ENCODE measurements at regions not wholly inside any gene's neighbourhood (a gene's known extent, or its start where the extent isn't known, plus 50 kb on each side); places are given as distances from the start of the nearest gene placed in this dataset.

GRCh38 chr2:122251158-122251557 lies 495.7 kb downstream of the TSN start:
- Histone ChIP-seq H2AFZ (ENCODE audit: low read depth, low read length) (no peak overlapping the region), H3K36me3 (ENCODE audit: control insufficient read depth, insufficient read depth, low read length) (no peaks in the 10 kb centered on the region), H4K20me1 (replicated peaks; ENCODE audit: control insufficient read depth, insufficient read depth, low read length) (no peaks in the 10 kb centered on the region), H3K27ac (ENCODE audit: extremely low read depth, low read depth, low read length) (no peak overlapping the region), H3K27me3 (ENCODE audit: control insufficient read depth in 2 of 2, insufficient read depth in 2 of 2, low read length in 2 of 2) (no peaks in the 10 kb centered on the region), H3K79me2 (ENCODE audit: control insufficient read depth, insufficient read depth, low read length) (no peaks in the 10 kb centered on the region), H3K9me1 (ENCODE audit: control insufficient read depth, insufficient read depth, low read length) (no peaks in the 10 kb centered on the region), H3K4me1 (replicated peaks in 1 of 2; ENCODE audit: control insufficient read depth in 2 of 2, insufficient read depth in 2 of 2, low read length in 2 of 2) (no peaks in the 10 kb centered on the region), H3K9me3 (replicated peaks; ENCODE audit: control insufficient read depth, insufficient read depth, low read depth, low read length) (no peaks in the 10 kb centered on the region), H3K4me3 (no peak overlapping the region), H3K4me2 (ENCODE audit: insufficient read depth, low read length) (no peak overlapping the region), H3K9ac (ENCODE audit: insufficient read depth in 1 of 2, low read depth in 2 of 2, low read length in 2 of 2) (no peak overlapping the region)
- ATAC-seq (no peak), FAIRE-seq (no peak), DNase-seq (ENCODE audit: extremely low read depth in 1 of 4, low spot score in 3 of 4) (no peak)
- ChIA-PET POLR2A (no interaction called here), CTCF (ENCODE audit: low intra/inter-chr PET ratio) (no interaction called here)
- no peak for TF ChIP-seq ARNT (IDR thresholded peaks at IDR 0.05)
- no peak for TF ChIP-seq BCOR (IDR thresholded peaks at IDR 0.05)
- TF ChIP-seq TOE1 (IDR thresholded peaks at IDR 0.05; ENCODE audit: borderline replicate concordance) = no peak
- TF ChIP-seq TOE1 (CRISPR knock-in tag; IDR thresholded peaks at IDR 0.05; ENCODE audit: borderline replicate concordance, low read depth) = no peak
- BruUV-seq (replicated peaks) = no TSS peak
- intact Hi-C loops (cut with micrococcal nuclease) = no loop called here
- 0% methylated on average over 1 of the region's 1 CpG for WGBS (ENCODE audit: insufficient coverage, low coverage, missing lambda C conversion rate)
- in situ Hi-C loops (cut with MboI) = no loop called here

- Histone ChIP-seq H3K4me2 (ENCODE audit: insufficient read depth, low read length) (no peak overlapping the region), H3K27ac (ENCODE audit: extremely low read depth, low read depth, low read length) (no peak overlapping the region), H3K9me1 (ENCODE audit: control insufficient read depth, insufficient read depth, low read length) (no peaks in the 10 kb centered on the region), H3K27me3 (ENCODE audit: control insufficient read depth in 2 of 2, insufficient read depth in 2 of 2, low read length in 2 of 2) (no peaks in the 10 kb centered on the region), H3K4me3 (no peak overlapping the region), H3K9me3 (replicated peaks; ENCODE audit: control insufficient read depth, insufficient read depth, low read depth, low read length) (no peaks in the 10 kb centered on the region), H3K9ac (ENCODE audit: insufficient read depth in 1 of 2, low read depth in 2 of 2, low read length in 2 of 2) (no peak overlapping the region), H2AFZ (ENCODE audit: low read depth, low read length) (no peak overlapping the region), H3K79me2 (ENCODE audit: control insufficient read depth, insufficient read depth, low read length) (no peaks in the 10 kb centered on the region), H3K4me1 (replicated peaks in 1 of 2; ENCODE audit: control insufficient read depth in 2 of 2, insufficient read depth in 2 of 2, low read length in 2 of 2) (no peaks in the 10 kb centered on the region), H4K20me1 (replicated peaks; ENCODE audit: control insufficient read depth, insufficient read depth, low read length) (no peaks in the 10 kb centered on the region), H3K36me3 (ENCODE audit: control insufficient read depth, insufficient read depth, low read length) (no peaks in the 10 kb centered on the region)
- POLR2A ChIA-PET = interaction anchor here (0.7 kb wide), 1 partner anchor 186 kb away, joined by 4 read pairs; no protein-coding TSS in a partner anchor
- no TSS peak for BruUV-seq (replicated peaks)
- intact Hi-C loops (cut with micrococcal nuclease) (no loop called here), in situ Hi-C loops (cut with MboI) (no loop called here)
- no peak for ATAC-seq
- CTCF ChIA-PET (ENCODE audit: low intra/inter-chr PET ratio) = no interaction called here
- FAIRE-seq = no peak
- no peak for DNase-seq (ENCODE audit: extremely low read depth in 1 of 4, low spot score in 3 of 4)
- 0% methylated on average over 2 of the region's 2 CpGs for WGBS (ENCODE audit: insufficient coverage, low coverage, missing lambda C conversion rate)
- no peak for TF ChIP-seq ZNF445 (CRISPR knock-in tag; IDR thresholded peaks at IDR 0.05; ENCODE audit: low read depth)
- no peak for TF ChIP-seq ZNF695 (CRISPR knock-in tag; IDR thresholded peaks at IDR 0.05)
- TF ChIP-seq PURB (CRISPR knock-in tag; IDR thresholded peaks at IDR 0.05; ENCODE audit: low read depth) = no peak
- TF ChIP-seq NFE2L1 (tag; IDR thresholded peaks at IDR 0.05; ENCODE audit: borderline replicate concordance, low read depth) = no peak
- no peak for TF ChIP-seq RCOR1 (IDR thresholded peaks at IDR 0.05; ENCODE audit: borderline replicate concordance in 1 of 2, low read depth in 2 of 2, low read length in 2 of 2)
- TF ChIP-seq ADNP (tag; IDR thresholded peaks at IDR 0.05) = no peak
- TF ChIP-seq CHD1 (IDR thresholded peaks at IDR 0.05; ENCODE audit: low read length) = no peak
- no peak for TF ChIP-seq HNRNPUL1 (IDR thresholded peaks at IDR 0.05; ENCODE audit: low read length)
- TF ChIP-seq, protein P1, sequence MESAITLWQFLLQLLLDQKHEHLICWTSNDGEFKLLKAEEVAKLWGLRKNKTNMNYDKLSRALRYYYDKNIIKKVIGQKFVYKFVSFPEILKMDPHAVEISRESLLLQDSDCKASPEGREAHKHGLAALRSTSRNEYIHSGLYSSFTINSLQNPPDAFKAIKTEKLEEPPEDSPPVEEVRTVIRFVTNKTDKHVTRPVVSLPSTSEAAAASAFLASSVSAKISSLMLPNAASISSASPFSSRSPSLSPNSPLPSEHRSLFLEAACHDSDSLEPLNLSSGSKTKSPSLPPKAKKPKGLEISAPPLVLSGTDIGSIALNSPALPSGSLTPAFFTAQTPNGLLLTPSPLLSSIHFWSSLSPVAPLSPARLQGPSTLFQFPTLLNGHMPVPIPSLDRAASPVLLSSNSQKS (CRISPR knock-in tag; IDR thresholded peaks at IDR 0.05) = no peak
- TF ChIP-seq, protein P2, sequence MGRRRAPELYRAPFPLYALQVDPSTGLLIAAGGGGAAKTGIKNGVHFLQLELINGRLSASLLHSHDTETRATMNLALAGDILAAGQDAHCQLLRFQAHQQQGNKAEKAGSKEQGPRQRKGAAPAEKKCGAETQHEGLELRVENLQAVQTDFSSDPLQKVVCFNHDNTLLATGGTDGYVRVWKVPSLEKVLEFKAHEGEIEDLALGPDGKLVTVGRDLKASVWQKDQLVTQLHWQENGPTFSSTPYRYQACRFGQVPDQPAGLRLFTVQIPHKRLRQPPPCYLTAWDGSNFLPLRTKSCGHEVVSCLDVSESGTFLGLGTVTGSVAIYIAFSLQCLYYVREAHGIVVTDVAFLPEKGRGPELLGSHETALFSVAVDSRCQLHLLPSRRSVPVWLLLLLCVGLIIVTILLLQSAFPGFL (CRISPR knock-in tag; IDR thresholded peaks at IDR 0.05) = no peak
- no peak for TF ChIP-seq MXD1 (CRISPR knock-in tag; IDR thresholded peaks at IDR 0.05; ENCODE audit: borderline replicate concordance, poor library complexity, severe bottlenecking)
- no peak for TF ChIP-seq NCOA6 (IDR thresholded peaks at IDR 0.05)
Measured at GRCh38 chr2:122251566-122251965, 496.1 kb downstream of the TSN start.
